HEK293 (cell line): ENCODE measurements at regions not wholly inside any gene's neighbourhood (a gene's known extent, or its start where the extent isn't known, plus 50 kb on each side); places are given as distances from the start of the nearest gene placed in this dataset.
A peak's percentile ranks its signal among the peaks of the same experiment; 100 is the strongest.

Experiments used
- PRDM2 ChIP-seq: fragments of 450-650 bp; formaldehyde crosslinking; IDR thresholded peaks from 2 replicates; pipeline ENCODE4 v1.5.1; 2016; ENCODE audit warnings: missing biosample characterization, missing genetic modification characterization, borderline replicate concordance
- ZFP41 ChIP-seq: fragments of 450-650 bp; formaldehyde crosslinking; IDR thresholded peaks from 2 replicates; pipeline ENCODE4 v1.5.1; 2016; ENCODE audit warnings: missing biosample characterization, missing genetic modification characterization, borderline replicate concordance
- ZNF10 ChIP-seq: fragments of 450-650 bp; formaldehyde crosslinking; IDR thresholded peaks from 2 replicates; pipeline ENCODE4 v1.5.1; 2017; ENCODE audit warnings: missing biosample characterization, missing genetic modification characterization
- ZNF112 ChIP-seq: fragments of 450-650 bp; formaldehyde crosslinking; IDR thresholded peaks from 2 replicates; pipeline ENCODE4 v1.5.0; 2017; ENCODE audit warnings: missing biosample characterization, missing genetic modification characterization
- ZNF214 ChIP-seq: fragments of 450-650 bp; formaldehyde crosslinking; IDR thresholded peaks from 2 replicates; pipeline ENCODE4 v1.5.1; 2017; ENCODE audit warnings: missing biosample characterization, mild to moderate bottlenecking, missing genetic modification characterization, borderline replicate concordance
- ZNF248 ChIP-seq: fragments of 450-650 bp; formaldehyde crosslinking; IDR thresholded peaks from 2 replicates; pipeline ENCODE4 v1.5.1; 2017; ENCODE audit warnings: missing biosample characterization, missing genetic modification characterization
- ZNF266 ChIP-seq: fragments of 450-650 bp; formaldehyde crosslinking; IDR thresholded peaks from 2 replicates; pipeline ENCODE4 v1.5.1; 2016; ENCODE audit warnings: missing biosample characterization, missing genetic modification characterization, low read depth
- ZNF324 ChIP-seq: fragments of 450-650 bp; formaldehyde crosslinking; IDR thresholded peaks from 2 replicates; pipeline ENCODE4 v1.5.1; 2016; ENCODE audit warnings: missing biosample characterization, missing genetic modification characterization
- ZNF394 ChIP-seq: fragments of 450-650 bp; formaldehyde crosslinking; IDR thresholded peaks from 2 replicates; pipeline ENCODE4 v1.5.1; 2016; ENCODE audit warnings: missing biosample characterization, missing genetic modification characterization, mild to moderate bottlenecking, moderate library complexity, borderline replicate concordance
- ZNF426 ChIP-seq: fragments of 450-650 bp; formaldehyde crosslinking; IDR thresholded peaks from 2 replicates; pipeline ENCODE4 v1.5.1; 2017; ENCODE audit warnings: missing biosample characterization, missing genetic modification characterization, mild to moderate bottlenecking, inconsistent platforms, moderate library complexity
- ZNF645 ChIP-seq: fragments of 450-650 bp; formaldehyde crosslinking; IDR thresholded peaks from 2 replicates; pipeline ENCODE4; 2016; ENCODE audit warnings: missing biosample characterization, missing genetic modification characterization
- ZNF654 ChIP-seq: fragments of 450-650 bp; formaldehyde crosslinking; IDR thresholded peaks from 2 replicates; pipeline ENCODE4 v1.5.1; 2016; ENCODE audit warnings: low read depth, missing biosample characterization, missing genetic modification characterization
- ZNF660 ChIP-seq: fragments of 450-650 bp; IDR thresholded peaks from 2 replicates; pipeline ENCODE4 v1.5.1; 2018; ENCODE audit warnings: missing biosample characterization, mild to moderate bottlenecking, missing genetic modification characterization
- ZNF776 ChIP-seq: fragments of 450-650 bp; formaldehyde crosslinking; IDR thresholded peaks from 2 replicates; pipeline ENCODE4 v1.5.0; 2017; ENCODE audit warnings: missing biosample characterization, missing genetic modification characterization, borderline replicate concordance
- ZNF843 ChIP-seq: fragments of 450-650 bp; formaldehyde crosslinking; IDR thresholded peaks from 2 replicates; pipeline ENCODE4 v1.5.1; 2016; ENCODE audit warnings: missing biosample characterization, missing genetic modification characterization
- TF ChIP-seq, protein P1 (sequence below): fragments of 450-650 bp; formaldehyde crosslinking; IDR thresholded peaks from 2 replicates; pipeline ENCODE4 v1.5.1; 2016; ENCODE audit warnings: missing biosample characterization, missing genetic modification characterization
- TF ChIP-seq, protein P2 (sequence below): sonication (generic); formaldehyde crosslinking; IDR thresholded peaks from 2 replicates; pipeline ENCODE4 v1.8.1; 2022; ENCODE audit warnings: mild to moderate bottlenecking, moderate library complexity, missing genetic modification reagents
- TF ChIP-seq, protein P3 (sequence below): fragments of 450-650 bp; formaldehyde crosslinking; IDR thresholded peaks from 2 replicates; pipeline ENCODE4 v1.5.1; 2016; ENCODE audit warnings: missing biosample characterization, missing genetic modification characterization
- TF ChIP-seq, protein P4 (sequence below): fragments of 450-650 bp; formaldehyde crosslinking; IDR thresholded peaks from 2 replicates; pipeline ENCODE4 v1.5.1; 2016; ENCODE audit warnings: missing biosample characterization, missing genetic modification characterization

- TF ChIP-seq, protein P1, sequence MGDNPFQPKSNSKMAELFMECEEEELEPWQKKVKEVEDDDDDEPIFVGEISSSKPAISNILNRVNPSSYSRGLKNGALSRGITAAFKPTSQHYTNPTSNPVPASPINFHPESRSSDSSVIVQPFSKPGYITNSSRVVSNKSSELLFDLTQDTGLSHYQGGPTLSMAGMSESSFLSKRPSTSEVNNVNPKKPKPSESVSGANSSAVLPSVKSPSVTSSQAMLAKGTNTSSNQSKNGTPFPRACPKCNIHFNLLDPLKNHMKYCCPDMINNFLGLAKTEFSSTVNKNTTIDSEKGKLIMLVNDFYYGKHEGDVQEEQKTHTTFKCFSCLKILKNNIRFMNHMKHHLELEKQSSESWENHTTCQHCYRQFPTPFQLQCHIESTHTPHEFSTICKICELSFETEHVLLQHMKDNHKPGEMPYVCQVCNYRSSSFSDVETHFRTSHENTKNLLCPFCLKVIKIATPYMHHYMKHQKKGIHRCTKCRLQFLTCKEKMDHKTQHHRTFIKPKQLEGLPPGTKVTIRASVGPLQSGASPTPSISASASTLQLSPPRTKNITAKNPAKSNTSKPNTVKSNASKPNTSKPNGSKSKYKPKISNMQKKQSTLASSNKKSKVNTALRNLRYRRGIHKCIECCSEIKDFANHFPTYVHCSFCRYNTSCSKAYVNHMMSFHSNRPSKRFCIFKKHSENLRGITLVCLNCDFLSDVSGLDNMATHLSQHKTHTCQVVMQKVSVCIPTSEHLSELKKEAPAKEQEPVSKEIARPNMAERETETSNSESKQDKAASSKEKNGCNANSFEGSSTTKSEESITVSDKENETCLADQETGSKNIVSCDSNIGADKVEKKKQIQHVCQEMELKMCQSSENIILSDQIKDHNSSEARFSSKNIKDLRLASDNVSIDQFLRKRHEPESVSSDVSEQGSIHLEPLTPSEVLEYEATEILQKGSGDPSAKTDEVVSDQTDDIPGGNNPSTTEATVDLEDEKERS (tag by site-specific recombination): no peak
- TF ChIP-seq, protein P2, sequence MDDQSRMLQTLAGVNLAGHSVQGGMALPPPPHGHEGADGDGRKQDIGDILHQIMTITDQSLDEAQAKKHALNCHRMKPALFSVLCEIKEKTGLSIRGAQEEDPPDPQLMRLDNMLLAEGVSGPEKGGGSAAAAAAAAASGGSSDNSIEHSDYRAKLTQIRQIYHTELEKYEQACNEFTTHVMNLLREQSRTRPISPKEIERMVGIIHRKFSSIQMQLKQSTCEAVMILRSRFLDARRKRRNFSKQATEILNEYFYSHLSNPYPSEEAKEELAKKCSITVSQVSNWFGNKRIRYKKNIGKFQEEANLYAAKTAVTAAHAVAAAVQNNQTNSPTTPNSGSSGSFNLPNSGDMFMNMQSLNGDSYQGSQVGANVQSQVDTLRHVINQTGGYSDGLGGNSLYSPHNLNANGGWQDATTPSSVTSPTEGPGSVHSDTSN: no peak
- TF ChIP-seq, protein P3, sequence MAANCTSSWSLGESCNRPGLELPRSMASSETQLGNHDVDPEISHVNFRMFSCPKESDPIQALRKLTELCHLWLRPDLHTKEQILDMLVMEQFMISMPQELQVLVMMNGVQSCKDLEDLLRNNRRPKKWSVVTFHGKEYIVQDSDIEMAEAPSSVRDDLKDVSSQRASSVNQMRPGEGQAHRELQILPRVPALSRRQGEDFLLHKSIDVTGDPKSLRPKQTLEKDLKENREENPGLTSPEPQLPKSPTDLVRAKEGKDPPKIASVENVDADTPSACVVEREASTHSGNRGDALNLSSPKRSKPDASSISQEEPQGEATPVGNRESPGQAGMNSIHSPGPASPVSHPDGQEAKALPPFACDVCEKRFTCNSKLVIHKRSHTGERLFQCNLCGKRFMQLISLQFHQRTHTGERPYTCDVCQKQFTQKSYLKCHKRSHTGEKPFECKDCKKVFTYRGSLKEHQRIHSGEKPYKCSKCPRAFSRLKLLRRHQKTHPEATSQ (tag by site-specific recombination): no peak
- TF ChIP-seq ZNF10 (tag by site-specific recombination): peak; percentile 17; the same call in 1 of the 2 replicates
- TF ChIP-seq, protein P4, sequence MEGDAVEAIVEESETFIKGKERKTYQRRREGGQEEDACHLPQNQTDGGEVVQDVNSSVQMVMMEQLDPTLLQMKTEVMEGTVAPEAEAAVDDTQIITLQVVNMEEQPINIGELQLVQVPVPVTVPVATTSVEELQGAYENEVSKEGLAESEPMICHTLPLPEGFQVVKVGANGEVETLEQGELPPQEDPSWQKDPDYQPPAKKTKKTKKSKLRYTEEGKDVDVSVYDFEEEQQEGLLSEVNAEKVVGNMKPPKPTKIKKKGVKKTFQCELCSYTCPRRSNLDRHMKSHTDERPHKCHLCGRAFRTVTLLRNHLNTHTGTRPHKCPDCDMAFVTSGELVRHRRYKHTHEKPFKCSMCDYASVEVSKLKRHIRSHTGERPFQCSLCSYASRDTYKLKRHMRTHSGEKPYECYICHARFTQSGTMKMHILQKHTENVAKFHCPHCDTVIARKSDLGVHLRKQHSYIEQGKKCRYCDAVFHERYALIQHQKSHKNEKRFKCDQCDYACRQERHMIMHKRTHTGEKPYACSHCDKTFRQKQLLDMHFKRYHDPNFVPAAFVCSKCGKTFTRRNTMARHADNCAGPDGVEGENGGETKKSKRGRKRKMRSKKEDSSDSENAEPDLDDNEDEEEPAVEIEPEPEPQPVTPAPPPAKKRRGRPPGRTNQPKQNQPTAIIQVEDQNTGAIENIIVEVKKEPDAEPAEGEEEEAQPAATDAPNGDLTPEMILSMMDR: peak; percentile 27; the same call in 1 of the 2 replicates
- no peak for TF ChIP-seq ZNF266 (tag by site-specific recombination)
- no peak for TF ChIP-seq ZFP41 (tag by site-specific recombination)
- no peak for TF ChIP-seq ZNF426 (tag by site-specific recombination)
- no peak for TF ChIP-seq ZNF776 (tag by site-specific recombination)
- TF ChIP-seq ZNF112 (tag by site-specific recombination): no peak
- no peak for TF ChIP-seq ZNF843
- no peak for TF ChIP-seq ZNF248 (tag by site-specific recombination)
- no peak for TF ChIP-seq ZNF645 (tag by site-specific recombination)
- TF ChIP-seq ZNF394 (tag by site-specific recombination): no peak
- 0 out of 2 replicates have a peak, but pooled peaks have one; percentile 30 for TF ChIP-seq ZNF660 (tag by site-specific recombination)
- TF ChIP-seq ZNF324 (tag by site-specific recombination): no peak
- peak; percentile 75 for TF ChIP-seq ZNF654
- TF ChIP-seq PRDM2 (tag by site-specific recombination): no peak
- TF ChIP-seq ZNF214 (tag by site-specific recombination): no peak
- TF ChIP-seq, all 188 proteins: peak for 5
Observed at GRCh38 chr5:92309336-92309991, 926.3 kb upstream of the ARRDC3 start (continued).
